Upper lobe of left lung (tissue), 4 donors: ENCODE measurements at regions not wholly inside any gene's neighbourhood (a gene's known extent, or its start where the extent isn't known, plus 50 kb on each side); places are given as distances from the start of the nearest gene placed in this dataset.

ENCODE experiments used
- POLR2A ChIP-seq, 4 donors: fragments of 450-650 bp; IDR thresholded peaks; one replicate each; pipeline ENCODE4 v1.5.1; 2016 to 2017; ENCODE audit warnings: antibody characterized with exemption in 4 of 4, mild to moderate bottlenecking in 2 of 4
- POLR2AphosphoS5 ChIP-seq, 2 donors: sonication (generic); formaldehyde crosslinking; IDR thresholded peaks; one replicate each; pipeline ENCODE4 v1.5.1; 2017; ENCODE audit warnings: antibody characterized with exemption in 2 of 2
- TF ChIP-seq, protein P1 (sequence below), 6 experiments: fragments of 450-650 bp in 4 of 6; fragments of 200-600 bp in 2 of 6; sonication (generic) in 2 of 6; IDR thresholded peaks; one replicate each; pipeline ENCODE4 v1.5.1; 2016 to 2019; ENCODE audit warnings: antibody characterized with exemption in 6 of 6

DNA sequence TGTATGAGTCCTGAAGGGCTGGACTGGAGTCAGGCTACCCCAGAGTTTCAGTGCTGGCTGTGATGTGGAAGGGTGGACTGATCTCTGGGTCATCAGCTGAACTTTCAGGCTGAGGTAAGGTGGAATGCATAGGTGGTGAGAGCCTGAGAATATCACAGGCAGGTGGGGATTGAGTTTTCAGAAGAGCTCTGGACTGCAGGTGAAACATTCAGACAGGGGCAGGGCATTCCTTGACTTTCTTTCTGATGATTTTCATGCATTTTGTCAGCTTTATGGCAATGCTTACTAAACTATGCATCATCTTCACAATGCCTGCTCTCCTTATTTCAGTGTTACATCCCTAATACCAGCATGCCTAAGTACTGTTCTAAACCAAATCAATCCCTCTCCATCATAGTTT lies 755.0 kb downstream of the KCNA4 start:
- TF ChIP-seq POLR2A (IDR thresholded peaks at IDR 0.05) (no peak), POLR2AphosphoS5 (IDR thresholded peaks at IDR 0.05) (no peak)
- TF ChIP-seq, protein P1, sequence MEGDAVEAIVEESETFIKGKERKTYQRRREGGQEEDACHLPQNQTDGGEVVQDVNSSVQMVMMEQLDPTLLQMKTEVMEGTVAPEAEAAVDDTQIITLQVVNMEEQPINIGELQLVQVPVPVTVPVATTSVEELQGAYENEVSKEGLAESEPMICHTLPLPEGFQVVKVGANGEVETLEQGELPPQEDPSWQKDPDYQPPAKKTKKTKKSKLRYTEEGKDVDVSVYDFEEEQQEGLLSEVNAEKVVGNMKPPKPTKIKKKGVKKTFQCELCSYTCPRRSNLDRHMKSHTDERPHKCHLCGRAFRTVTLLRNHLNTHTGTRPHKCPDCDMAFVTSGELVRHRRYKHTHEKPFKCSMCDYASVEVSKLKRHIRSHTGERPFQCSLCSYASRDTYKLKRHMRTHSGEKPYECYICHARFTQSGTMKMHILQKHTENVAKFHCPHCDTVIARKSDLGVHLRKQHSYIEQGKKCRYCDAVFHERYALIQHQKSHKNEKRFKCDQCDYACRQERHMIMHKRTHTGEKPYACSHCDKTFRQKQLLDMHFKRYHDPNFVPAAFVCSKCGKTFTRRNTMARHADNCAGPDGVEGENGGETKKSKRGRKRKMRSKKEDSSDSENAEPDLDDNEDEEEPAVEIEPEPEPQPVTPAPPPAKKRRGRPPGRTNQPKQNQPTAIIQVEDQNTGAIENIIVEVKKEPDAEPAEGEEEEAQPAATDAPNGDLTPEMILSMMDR (IDR thresholded peaks at IDR 0.05), result no peak
